Esophagus muscularis mucosa (tissue), 4 donors: ENCODE measurements at regions not wholly inside any gene's neighbourhood (a gene's known extent, or its start where the extent isn't known, plus 50 kb on each side); places are given as distances from the start of the nearest gene placed in this dataset.

Experiments used
- CTCF ChIP-seq, 3 experiments: fragments of 200-600 bp in 2 of 3; fragments of 450-650 bp in 1 of 3; sonication (generic) in 2 of 3; IDR thresholded peaks; one replicate each; pipeline ENCODE4 v1.5.1; 2017 to 2019; ENCODE audit warnings: antibody characterized with exemption in 3 of 3, mild to moderate bottlenecking in 2 of 3, moderate library complexity in 1 of 3
- EP300 ChIP-seq: sonication (generic); formaldehyde crosslinking; IDR thresholded peaks from one replicate; pipeline ENCODE4 v1.6.1; 2017; ENCODE audit warnings: antibody characterized with exemption
- POLR2A ChIP-seq: fragments of 450-650 bp; IDR thresholded peaks from one replicate; pipeline ENCODE4 v1.6.1; 2017; ENCODE audit warnings: antibody characterized with exemption, moderate library complexity, mild to moderate bottlenecking, low read depth
- POLR2AphosphoS5 ChIP-seq, 2 donors: sonication (generic); formaldehyde crosslinking; IDR thresholded peaks; one replicate each; pipeline ENCODE4 v1.6.1; 2017; ENCODE audit warnings: antibody characterized with exemption in 2 of 2

GRCh38 chr7:16260236-16260728 is 161.1 kb downstream of the CRPPA start:
- TF ChIP-seq CTCF (IDR thresholded peaks at IDR 0.05) (no peak), POLR2AphosphoS5 (IDR thresholded peaks at IDR 0.05) (no peak), POLR2A (no peak), EP300 (no peak)
